Stimulated activated CD8-positive, alpha-beta memory T cell treated with anti-CD3 and anti-CD28 coated beads, Interleukin-12 subunit alpha, Interleukin-12 subunit beta, amount 100 ng/mL, for 4 hours (primary cell): ENCODE measurements at regions not wholly inside any gene's neighbourhood (a gene's known extent, or its start where the extent isn't known, plus 50 kb on each side); places are given as distances from the start of the nearest gene placed in this dataset.

Source experiments
- DNase-seq: peaks from one replicate; pipeline ENCODE4 v3.0.0-alpha.2; 2020; ENCODE audit warnings: low read depth

- no peak for DNase-seq
These were observed 528.9 kb downstream of the HTR7 start for GRCh38 chr10:90328896-90329295.

GRCh38 chr10:90337316-90337715 is 520.5 kb downstream of the HTR7 start:
- DNase-seq: no peak

- DNase-seq: no peak
These were observed 515.4 kb downstream of the HTR7 start for GRCh38 chr10:90342480-90342879.

- no peak for DNase-seq
These were observed 513.6 kb downstream of the HTR7 start for GRCh38 chr10:90344226-90344625.

GRCh38 chr10:90347239-90347638 is 510.6 kb downstream of the HTR7 start:
- DNase-seq: no peak

- DNase-seq: no peak
These were observed 507.7 kb downstream of the HTR7 start for GRCh38 chr10:90350122-90350521.

- no peak for DNase-seq
These were observed 505.6 kb downstream of the HTR7 start for GRCh38 chr10:90352288-90352687.

GRCh38 chr10:90354914-90355313 is 502.9 kb downstream of the HTR7 start:
- DNase-seq: no peak

- no peak for DNase-seq
These were observed 493.9 kb downstream of the HTR7 start for GRCh38 chr10:90363799-90364483.

- DNase-seq: no peak
These were observed 485.4 kb downstream of the HTR7 start for GRCh38 chr10:90372451-90372850.

- no peak for DNase-seq
These were observed 483.9 kb downstream of the HTR7 start for GRCh38 chr10:90373911-90374310.

- no peak for DNase-seq
These were observed 479.2 kb downstream of the HTR7 start for GRCh38 chr10:90378524-90379076.

GRCh38 chr10:90381468-90381867 is 476.4 kb downstream of the HTR7 start:
- DNase-seq: no peak

GRCh38 chr10:90389876-90390275 is 468.0 kb downstream of the HTR7 start:
- no peak for DNase-seq

- no peak for DNase-seq
These were observed 463.5 kb downstream of the HTR7 start for GRCh38 chr10:90394311-90394710.

- DNase-seq: no peak
These were observed 461.1 kb downstream of the HTR7 start for GRCh38 chr10:90396721-90397120.

GRCh38 chr10:90398566-90398965 is 459.3 kb downstream of the HTR7 start:
- DNase-seq: no peak

GRCh38 chr10:90399782-90400181 is 458.1 kb downstream of the HTR7 start:
- no peak for DNase-seq

- no peak for DNase-seq
These were observed 454.4 kb downstream of the HTR7 start for GRCh38 chr10:90403211-90404000.

- no peak for DNase-seq
These were observed 450.7 kb downstream of the HTR7 start for GRCh38 chr10:90407131-90407530.

GRCh38 chr10:90407851-90408250 is 450.0 kb downstream of the HTR7 start:
- DNase-seq: no peak

- DNase-seq: no peak
These were observed 445.3 kb downstream of the HTR7 start for GRCh38 chr10:90412582-90412981.

GRCh38 chr10:90413196-90413595 is 444.6 kb downstream of the HTR7 start:
- DNase-seq: no peak
